ENCODE measurements at regions not wholly inside any gene's neighbourhood (a gene's known extent, or its start where the extent isn't known, plus 50 kb on each side); places are given as distances from the start of the nearest gene placed in this dataset.

- no peak overlapping the region for H3K9ac ChIP-seq (replicated peaks in 1 of 4; ENCODE audit: extremely low read depth in 1 of 4, low read depth in 3 of 4, low read length in 3 of 4)
- H3K36me3 ChIP-seq (ENCODE audit: control insufficient read depth in 2 of 4, insufficient read depth in 4 of 4, low read length in 3 of 4): no peaks in the 10 kb centered on the region
- no peak overlapping the region for H4K5ac ChIP-seq (ENCODE audit: insufficient read length, low read depth, low read length)
- no peak overlapping the region for H3K56ac ChIP-seq (replicated peaks; ENCODE audit: insufficient read length, low read depth, low read length)
- no peaks in the 10 kb centered on the region for H3K4me1 ChIP-seq (replicated peaks in 1 of 4; ENCODE audit: control insufficient read depth in 3 of 4, insufficient read depth in 4 of 4, low read length in 3 of 4)
- no peaks in the 10 kb centered on the region for H4K20me1 ChIP-seq (replicated peaks in 1 of 2; ENCODE audit: control insufficient read depth in 1 of 2, insufficient read depth in 2 of 2, low read length in 2 of 2)
- no peak overlapping the region for H2BK15ac ChIP-seq (ENCODE audit: low read length)
- no peak overlapping the region for H2AFZ ChIP-seq (ENCODE audit: low read length)
- H3K27ac ChIP-seq (ENCODE audit: low read depth, low read length): no peak overlapping the region
- FAIRE-seq (no peak), DNase-seq (ENCODE audit: low read depth in 1 of 2, low spot score in 2 of 2) (no peak)
- H2BK20ac ChIP-seq (ENCODE audit: low read length): no peak overlapping the region
- H3K23me2 ChIP-seq (ENCODE audit: low read depth, low read length): no peaks in the 10 kb centered on the region
- no peak overlapping the region for H3K4ac ChIP-seq (replicated peaks; ENCODE audit: insufficient read length, low read depth, low read length)
- H2BK120ac ChIP-seq (replicated peaks; ENCODE audit: low read depth, low read length): no peak overlapping the region
- H4K91ac ChIP-seq (replicated peaks; ENCODE audit: insufficient read length, low read length): no peak overlapping the region
- no peak overlapping the region for H2BK12ac ChIP-seq (ENCODE audit: low read depth, low read length)
- ChIA-PET POLR2A (ENCODE audit: partially characterized antibody) (no interaction called here), CTCF (ENCODE audit: partially characterized antibody) (no interaction called here)
- no peak overlapping the region for H3K23ac ChIP-seq (ENCODE audit: insufficient read length)
- no peak overlapping the region for H2BK5ac ChIP-seq (ENCODE audit: low read depth, low read length)
- H4K8ac ChIP-seq (ENCODE audit: extremely low read depth, insufficient read depth, low read length): no peak overlapping the region
- H3K18ac ChIP-seq (ENCODE audit: extremely low read depth, low read length): no peak overlapping the region
- H3K4me2 ChIP-seq (ENCODE audit: insufficient read depth in 1 of 2, low read depth in 2 of 2, low read length in 2 of 2): no peak overlapping the region
- H3K4me3 ChIP-seq (ENCODE audit: extremely low read depth in 1 of 4, insufficient read depth in 2 of 4, low read depth in 3 of 4, low read length in 4 of 4): no peak overlapping the region
- H2AK5ac ChIP-seq (ENCODE audit: low read depth, low read length): no peak overlapping the region
- H3K79me1 ChIP-seq (ENCODE audit: low read depth, low read length): no peaks in the 10 kb centered on the region
- no peaks in the 10 kb centered on the region for H3K27me3 ChIP-seq (replicated peaks in 1 of 4; ENCODE audit: control insufficient read depth in 3 of 4, extremely low read depth in 1 of 4, insufficient read depth in 3 of 4, low read length in 3 of 4)
- H3K14ac ChIP-seq (ENCODE audit: insufficient read length): no peak overlapping the region
- H3K9me3 ChIP-seq (ENCODE audit: insufficient read depth in 2 of 2, low read depth in 1 of 2, low read length in 1 of 2): no peaks in the 10 kb centered on the region
- H3K79me2 ChIP-seq (ENCODE audit: control insufficient read depth in 1 of 2, insufficient read depth in 2 of 2, low read length in 2 of 2): no peaks in the 10 kb centered on the region
- 92% methylated on average over 4 of the region's 4 CpGs; no CpG with 5 or more reads in 1 of the 2 experiments for WGBS, 2 experiments (ENCODE audit: extremely low coverage in 1 of 2, insufficient coverage in 1 of 2, insufficient read length in 1 of 2, insufficient replicate concordance in 2 of 2, low coverage in 1 of 2, low lambda C conversion rate in 2 of 2, missing lambda C conversion rate in 1 of 2)
- TF ChIP-seq CBX5 (IDR thresholded peaks at IDR 0.05; ENCODE audit: low read depth, low read length) (no peak), CEBPB (IDR thresholded peaks at IDR 0.05; ENCODE audit: low read depth, low read length) (no peak), NANOG (IDR thresholded peaks at IDR 0.05; ENCODE audit: insufficient read depth, low read depth, low read length, poor library complexity, severe bottlenecking) (no peak), POLR2A (IDR thresholded peaks at IDR 0.05; ENCODE audit: control extremely low read depth in 1 of 2, low read depth in 2 of 2, low read length in 2 of 2) (no peak), PHF8 (conservative IDR thresholded peaks at IDR 0.05; ENCODE audit: low read depth, low read length) (no peak)
These were observed 1514.9 kb upstream of the TMEM132C start for GRCh38 chr12:126752021-126752420.
